ENCODE measurements at regions not wholly inside any gene's neighbourhood (a gene's known extent, or its start where the extent isn't known, plus 50 kb on each side); places are given as distances from the start of the nearest gene placed in this dataset.

- ChIA-PET POLR2A (no interaction called here), CTCF (no interaction called here)
- Histone ChIP-seq H3K9me3 (ENCODE audit: control insufficient read depth, insufficient read depth, low read length) (no peaks in the 10 kb centered on the region), H3K27ac (ENCODE audit: low read depth, low read length) (no peak overlapping the region), H3K4me3 (ENCODE audit: low read depth, low read length) (no peak overlapping the region), H3K27me3 (ENCODE audit: control insufficient read depth, insufficient read depth, low read length) (no peaks in the 10 kb centered on the region)
- no peak for TF ChIP-seq CTCF (IDR thresholded peaks at IDR 0.05; ENCODE audit: low read depth, low read length)
- no peak for DNase-seq (ENCODE audit: low read depth, low spot score)
Observed at GRCh38 chr13:108036411-108036932, 178.9 kb downstream of the LIG4 start.

GRCh38 chr13:108034909-108035410, 180.4 kb downstream of the LIG4 start:
- DNase-seq (ENCODE audit: low read depth, low spot score) = no peak
- H3K9me3 ChIP-seq (ENCODE audit: control insufficient read depth, insufficient read depth, low read length) = no peaks in the 10 kb centered on the region
- no peak overlapping the region for H3K4me3 ChIP-seq (ENCODE audit: low read depth, low read length)
- H3K27me3 ChIP-seq (ENCODE audit: control insufficient read depth, insufficient read depth, low read length) = no peaks in the 10 kb centered on the region
- no peak for TF ChIP-seq CTCF (IDR thresholded peaks at IDR 0.05; ENCODE audit: low read depth, low read length)
- ChIA-PET POLR2A (no interaction called here), CTCF (no interaction called here)
- H3K27ac ChIP-seq (ENCODE audit: low read depth, low read length) = no peak overlapping the region

GRCh38 chr13:108033800-108034707, 181.3 kb downstream of the LIG4 start:
- no peaks in the 10 kb centered on the region for H3K9me3 ChIP-seq (ENCODE audit: control insufficient read depth, insufficient read depth, low read length)
- ChIA-PET CTCF (no interaction called here), POLR2A (no interaction called here)
- no peak for DNase-seq (ENCODE audit: low read depth, low spot score)
- H3K27ac ChIP-seq (ENCODE audit: low read depth, low read length) = no peak overlapping the region
- no peak overlapping the region for H3K4me3 ChIP-seq (ENCODE audit: low read depth, low read length)
- no peaks in the 10 kb centered on the region for H3K27me3 ChIP-seq (ENCODE audit: control insufficient read depth, insufficient read depth, low read length)
- TF ChIP-seq CTCF (IDR thresholded peaks at IDR 0.05; ENCODE audit: low read depth, low read length) = no peak

- ChIA-PET CTCF (no interaction called here), POLR2A (no interaction called here)
- Histone ChIP-seq H3K27ac (ENCODE audit: low read depth, low read length) (no peak overlapping the region), H3K27me3 (ENCODE audit: control insufficient read depth, insufficient read depth, low read length) (no peaks in the 10 kb centered on the region), H3K9me3 (ENCODE audit: control insufficient read depth, insufficient read depth, low read length) (no peaks in the 10 kb centered on the region), H3K4me3 (ENCODE audit: low read depth, low read length) (no peak overlapping the region)
- TF ChIP-seq CTCF (IDR thresholded peaks at IDR 0.05; ENCODE audit: low read depth, low read length) = no peak
- DNase-seq (ENCODE audit: low read depth, low spot score) = no peak
Observed at GRCh38 chr13:108031865-108032264, 183.5 kb downstream of the LIG4 start.

GRCh38 chr13:108030769-108031168, 184.6 kb downstream of the LIG4 start:
- DNase-seq (ENCODE audit: low read depth, low spot score) = no peak
- POLR2A ChIA-PET = no interaction called here

More at GRCh38 chr13:108030769-108031168, 184.6 kb downstream of the LIG4 start:
- Histone ChIP-seq H3K4me3 (ENCODE audit: low read depth, low read length) (no peak overlapping the region), H3K9me3 (ENCODE audit: control insufficient read depth, insufficient read depth, low read length) (no peaks in the 10 kb centered on the region), H3K27ac (ENCODE audit: low read depth, low read length) (no peak overlapping the region), H3K27me3 (ENCODE audit: control insufficient read depth, insufficient read depth, low read length) (no peaks in the 10 kb centered on the region)
- CTCF ChIA-PET = no interaction called here
- no peak for TF ChIP-seq CTCF (IDR thresholded peaks at IDR 0.05; ENCODE audit: low read depth, low read length)
